Activated CD4-positive, CD25-positive, alpha-beta regulatory T cell treated with anti-CD3 and anti-CD28 coated beads, Interleukin-2, amount 50 U/mL, for 24 hours (primary cell): ENCODE measurements at regions not wholly inside any gene's neighbourhood (a gene's known extent, or its start where the extent isn't known, plus 50 kb on each side); places are given as distances from the start of the nearest gene placed in this dataset.

Source experiments
- ATAC-seq, 2 donors: fragments of 150-1000 bp; cut with Tn5 transposase; one replicate each; pipeline ENCODE4 v1.10.0; 2021; ENCODE audit warnings: mild to moderate bottlenecking in 1 of 2, moderate library complexity in 1 of 2

GRCh38 chr7:155984609-155985405, 172.5 kb upstream of the SHH start:
- ATAC-seq = no peak

DNA sequence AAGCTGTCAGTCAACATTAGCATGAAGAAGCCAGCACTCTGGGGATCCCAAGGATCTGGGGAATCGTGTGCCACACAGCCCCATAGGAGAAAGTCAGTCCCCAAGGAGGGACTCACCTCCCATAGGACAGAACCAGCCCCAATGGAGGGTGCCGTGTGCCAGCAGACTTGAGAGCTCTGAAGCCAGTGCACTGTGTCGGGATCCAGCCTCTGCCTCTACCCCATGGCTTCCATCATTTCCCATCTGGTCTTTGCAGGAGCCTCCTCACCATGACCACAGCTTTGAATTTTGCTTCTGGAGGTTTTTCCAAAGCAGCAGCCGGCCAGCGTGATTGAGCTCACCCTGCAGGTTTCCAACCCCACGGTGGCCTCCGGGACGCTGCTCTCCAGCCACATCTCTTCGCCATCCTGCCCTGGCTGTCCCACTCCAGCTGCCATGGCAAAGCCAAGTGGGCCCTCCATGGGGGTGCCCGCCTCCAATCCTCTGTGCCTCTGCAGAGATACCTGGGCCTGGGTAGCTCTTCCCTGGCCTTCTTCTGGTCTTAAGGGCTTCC, 171.8 kb upstream of the SHH start:
- ATAC-seq = no peak

DNA sequence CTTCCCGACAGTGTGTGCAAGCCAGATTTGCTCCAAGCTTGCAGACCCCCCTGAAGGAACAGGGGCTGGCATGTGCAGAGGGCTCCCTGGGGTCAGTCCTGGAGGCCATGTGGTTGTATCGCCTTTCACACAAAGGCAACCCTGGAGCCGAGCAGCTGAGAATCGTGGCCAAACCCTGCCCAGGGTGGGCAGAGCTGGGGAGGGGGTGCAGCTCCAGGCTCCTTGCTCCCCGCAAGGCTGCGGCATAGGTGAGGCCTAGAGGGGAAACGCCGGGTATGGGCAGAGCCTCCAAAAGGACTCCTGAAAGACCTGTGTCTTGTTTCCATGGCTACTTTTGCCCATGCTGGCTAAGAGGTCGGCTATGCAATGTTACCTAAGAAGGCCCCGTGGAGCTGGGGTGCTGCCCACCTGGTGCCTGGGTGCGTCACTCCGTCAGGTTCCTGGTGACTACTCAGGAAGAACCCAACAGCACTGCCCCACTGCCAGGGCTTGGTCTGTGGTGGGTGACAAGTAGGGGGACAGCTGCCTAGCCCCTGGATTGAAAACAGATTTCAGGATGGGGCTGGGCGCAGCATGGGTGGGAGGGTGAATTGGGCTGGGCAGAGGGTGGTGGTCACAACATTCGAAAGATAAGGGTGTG, 171.0 kb upstream of the SHH start:
- ATAC-seq = no peak

GRCh38 chr7:155981703-155982102, 169.4 kb upstream of the SHH start:
- no peak for ATAC-seq

DNA sequence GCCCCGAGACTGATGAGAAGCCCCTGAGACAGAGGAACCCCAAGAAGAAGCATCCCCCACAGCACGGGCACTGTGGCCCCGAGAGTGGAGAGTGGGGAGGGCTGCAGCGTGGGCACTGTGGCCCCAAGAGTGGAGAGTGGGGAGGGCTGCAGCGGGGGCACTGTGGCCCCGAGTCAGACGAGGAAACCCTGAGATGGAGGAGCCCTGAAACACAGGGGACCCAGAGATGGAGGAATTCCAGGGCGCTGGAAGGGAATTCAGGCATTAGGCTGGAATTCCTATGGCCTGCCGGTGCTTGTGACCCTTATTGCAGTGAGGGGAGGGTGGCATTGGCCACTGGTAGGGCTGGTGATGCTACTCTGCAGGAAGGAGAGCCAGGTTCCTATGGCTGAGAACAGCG, 168.6 kb upstream of the SHH start:
- no peak for ATAC-seq

DNA sequence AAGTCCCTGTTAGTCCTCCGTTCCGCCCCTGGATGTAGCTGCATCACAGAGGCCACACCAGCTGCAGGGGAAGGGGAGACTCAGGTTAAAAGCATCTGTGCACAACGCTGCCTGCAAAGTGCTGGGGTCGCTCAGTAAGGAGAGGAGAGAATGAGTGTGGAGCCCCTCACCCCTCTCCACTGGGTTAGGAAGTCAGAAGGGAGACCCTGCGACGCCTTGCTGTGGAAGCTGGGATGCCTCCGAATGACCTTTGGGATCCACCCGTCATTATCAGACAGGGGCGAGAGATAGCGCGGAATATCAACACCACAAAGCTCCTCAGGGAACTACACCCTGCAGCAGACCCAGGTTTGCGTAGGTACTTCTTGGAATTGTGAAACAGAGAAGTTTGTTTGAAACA, 167.7 kb upstream of the SHH start:
- ATAC-seq = no peak

GRCh38 chr7:155979566-155979965, 167.3 kb upstream of the SHH start:
- ATAC-seq = no peak

- ATAC-seq = no peak
Observed at GRCh38 chr7:155975490-155975889, 163.2 kb upstream of the SHH start.

DNA sequence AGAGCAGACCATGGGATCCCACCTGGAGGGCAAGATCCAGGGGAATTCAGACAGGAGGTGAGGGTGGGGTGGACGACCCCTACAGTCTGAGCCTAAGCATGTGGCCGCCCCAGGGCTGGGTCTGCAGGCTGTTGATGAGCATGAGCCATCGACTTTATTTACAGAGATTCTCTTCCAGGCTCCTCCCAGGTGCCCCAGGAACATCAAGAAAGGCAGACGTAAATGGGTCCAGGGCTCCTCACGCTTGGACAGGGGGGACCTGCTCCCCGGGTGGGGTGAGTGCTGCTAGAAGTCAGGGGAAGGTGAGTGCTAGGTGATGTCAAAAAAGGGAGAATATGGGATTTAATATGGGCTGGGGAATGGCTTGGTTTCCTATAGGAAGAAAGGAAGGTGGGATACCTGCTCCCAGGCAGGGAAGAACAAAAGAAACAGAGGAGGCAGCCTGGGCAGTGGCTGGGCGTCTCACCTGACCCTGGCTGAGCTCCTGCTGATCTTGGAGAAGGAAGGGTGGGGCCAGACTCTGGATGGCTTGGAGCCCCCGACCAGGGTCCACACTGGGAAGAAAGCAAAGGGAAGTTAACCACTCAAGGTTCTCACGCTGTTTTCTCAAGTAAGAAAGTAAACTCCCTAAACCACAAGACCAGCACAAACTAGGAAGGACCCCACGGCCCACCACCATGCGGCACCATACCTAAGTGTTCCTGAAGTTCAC, 162.1 kb upstream of the SHH start:
- no peak for ATAC-seq

GRCh38 chr7:155973451-155973997, 161.3 kb upstream of the SHH start:
- no peak for ATAC-seq

DNA sequence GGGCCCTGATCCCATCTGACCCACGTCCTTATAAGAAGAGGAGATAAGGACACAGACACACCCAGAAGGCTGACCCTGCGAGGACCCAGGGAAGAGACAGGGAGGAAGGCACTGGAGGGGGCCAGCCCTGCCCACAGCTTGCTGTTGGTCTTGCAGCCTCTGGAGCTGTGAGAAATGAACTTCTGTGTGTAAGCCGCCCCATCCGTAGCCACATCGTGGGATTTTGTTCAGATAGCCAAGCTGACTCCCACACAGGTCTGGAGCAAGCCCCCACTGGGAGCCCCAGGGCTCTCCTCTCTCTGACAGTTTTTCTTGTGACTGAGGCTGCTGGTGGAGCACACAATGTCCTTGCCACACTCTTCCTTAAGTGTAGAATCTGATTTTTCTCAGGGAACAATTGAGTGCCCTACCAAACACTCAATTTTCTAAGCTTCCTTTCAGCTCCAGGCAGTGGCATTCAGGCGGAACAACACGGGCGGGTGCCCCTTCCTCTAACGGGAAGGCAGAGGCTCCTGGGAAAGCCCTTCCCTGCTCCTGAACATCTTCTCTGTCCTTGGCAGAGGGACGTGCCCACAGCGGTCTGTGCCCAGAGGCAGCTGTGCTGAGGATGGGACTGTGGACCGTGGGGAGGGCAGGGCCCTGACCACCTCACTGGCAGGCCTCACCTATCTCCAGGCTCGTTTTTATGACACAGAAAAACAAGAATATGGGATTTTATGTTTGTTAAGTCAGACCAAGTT, 160.6 kb upstream of the SHH start:
- ATAC-seq = no peak

DNA sequence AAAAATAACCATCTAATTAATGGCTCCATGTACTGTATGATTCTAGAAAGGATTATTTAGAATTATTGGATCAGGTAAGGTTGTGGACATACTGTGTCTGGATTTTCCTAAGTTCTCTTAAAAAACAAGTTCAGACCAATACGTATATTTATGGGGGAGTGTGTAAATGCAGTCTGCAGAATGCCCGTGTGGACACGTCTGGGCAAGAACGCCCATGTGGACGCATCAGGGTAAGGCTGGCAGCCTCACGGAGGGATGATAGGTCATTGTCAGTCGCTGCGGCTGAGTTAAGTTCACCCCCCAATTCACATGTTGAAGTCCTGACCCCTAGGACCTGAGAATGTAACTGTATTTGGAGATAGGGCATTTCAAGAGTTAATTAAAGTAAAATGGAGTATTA, 160.0 kb upstream of the SHH start:
- no peak for ATAC-seq

GRCh38 chr7:155971180-155971770, 159.0 kb upstream of the SHH start:
- ATAC-seq = no peak

GRCh38 chr7:155969192-155969929, 157.1 kb upstream of the SHH start:
- ATAC-seq = no peak

DNA sequence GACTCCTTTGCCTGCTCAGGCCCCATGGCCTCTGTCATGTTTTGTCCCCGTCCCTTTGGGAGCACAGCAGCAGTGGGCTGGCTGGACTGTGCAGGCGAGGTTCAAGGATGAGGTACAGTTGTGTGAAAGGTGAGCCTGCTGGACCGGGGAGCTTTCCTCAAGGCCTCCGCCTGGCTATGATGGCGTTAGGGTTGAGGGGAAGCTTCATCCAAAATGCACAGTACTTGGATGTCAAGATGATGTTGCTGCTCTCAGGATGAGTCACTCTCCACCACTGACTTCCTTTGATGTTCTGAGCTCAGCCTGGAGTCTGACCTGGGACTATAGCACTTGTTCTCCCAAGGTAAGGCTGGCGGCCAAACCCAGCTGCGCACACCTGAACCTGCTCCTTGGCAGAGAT, 152.7 kb upstream of the SHH start:
- ATAC-seq = no peak

DNA sequence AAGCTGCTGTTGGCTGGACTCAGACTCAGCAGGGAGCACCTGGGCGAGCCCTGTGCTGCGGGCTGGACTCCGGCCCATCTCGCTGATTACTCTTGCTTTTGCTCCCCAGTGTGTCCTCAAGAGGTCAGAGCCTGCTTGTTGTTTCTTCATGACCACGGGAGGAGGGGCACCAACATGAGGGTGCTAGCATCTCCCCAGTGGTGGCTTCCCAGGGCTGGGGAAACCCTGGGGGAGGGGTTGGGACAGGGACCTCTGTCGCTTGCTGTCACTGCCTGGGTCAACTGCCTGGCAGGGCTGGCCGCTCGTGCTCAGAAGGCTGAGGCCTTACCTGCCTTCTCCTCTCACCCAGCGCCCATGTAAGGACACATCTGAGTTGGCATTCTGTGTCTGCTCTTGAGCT, 152.3 kb upstream of the SHH start:
- ATAC-seq = no peak

DNA sequence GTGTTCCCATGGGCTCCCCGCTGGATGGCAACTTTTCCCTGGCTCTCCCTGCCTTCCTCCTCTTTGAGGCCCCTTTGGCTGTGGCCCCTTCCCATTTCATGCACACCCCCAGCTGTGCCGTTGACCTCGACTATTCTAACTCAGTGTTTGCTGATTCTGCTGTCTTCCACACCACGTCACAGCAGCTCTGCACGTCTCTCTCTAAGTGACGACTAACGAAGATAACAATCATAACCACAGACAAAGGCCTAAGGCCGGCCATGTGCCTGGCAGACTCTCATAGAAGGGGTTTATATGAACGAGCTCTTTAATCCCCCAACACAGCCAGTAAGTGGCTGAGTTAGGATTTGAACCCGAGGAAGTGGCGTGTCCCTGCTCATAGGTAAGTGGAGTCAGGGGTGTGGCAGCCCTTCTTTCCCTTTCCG, 151.5 kb upstream of the SHH start:
- no peak for ATAC-seq

GRCh38 chr7:155963356-155963755, 151.1 kb upstream of the SHH start:
- no peak for ATAC-seq

DNA sequence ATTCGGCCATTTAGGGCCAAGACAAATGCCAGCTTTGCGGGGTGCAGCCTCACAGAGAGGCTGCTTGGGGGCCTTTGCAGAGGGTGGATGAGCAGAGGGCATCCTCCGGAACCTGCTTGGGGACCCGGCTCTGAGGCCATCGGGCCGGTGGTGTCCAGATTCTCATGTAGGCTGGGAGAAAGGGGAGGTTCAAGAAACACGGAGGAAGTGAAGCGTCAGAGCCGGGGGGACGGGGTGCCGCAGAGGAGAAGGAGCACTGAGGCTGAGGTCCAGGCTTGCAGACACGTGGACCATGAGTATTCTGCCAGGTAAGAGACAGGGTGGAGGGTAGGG, 150.7 kb upstream of the SHH start:
- no peak for ATAC-seq

- ATAC-seq = peak; percentile 58 to 66
Observed at GRCh38 chr7:155962191-155962967, 150.1 kb upstream of the SHH start.
